NCI-H2196 treated with DMSO at 0.1 percent for 48 hours (cell line): ENCODE measurements at regions not wholly inside any gene's neighbourhood (a gene's known extent, or its start where the extent isn't known, plus 50 kb on each side); places are given as distances from the start of the nearest gene placed in this dataset.

Source experiments
- DNase-seq: peaks from one replicate; lab custom pipeline; 2025; ENCODE audit not compliant: unreplicated experiment; lab: John Stamatoyannopoulos, UW

- no peak for DNase-seq
These were observed 134.7 kb upstream of the AKR1E2 start for GRCh38 chr10:4691301-4691700.

DNA sequence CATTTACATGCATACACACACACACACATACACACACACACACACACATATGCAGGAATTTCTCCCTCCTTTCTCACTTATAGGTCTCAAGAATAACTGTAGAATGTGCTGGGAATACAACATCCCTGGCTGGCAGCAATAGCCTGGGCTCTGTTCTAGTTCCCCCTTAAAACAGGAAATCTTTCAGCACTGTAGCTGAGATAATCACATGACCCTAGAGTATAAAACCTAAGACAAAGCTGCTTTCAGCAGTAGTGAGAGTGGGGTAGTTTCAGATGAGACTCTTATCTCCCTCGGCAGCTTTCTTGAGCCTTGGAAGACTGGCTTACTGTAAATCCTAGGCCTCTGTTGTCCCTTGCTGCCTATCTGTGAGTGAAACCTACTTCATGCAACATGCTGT lies 137.4 kb upstream of the AKR1E2 start:
- DNase-seq: no peak

DNA sequence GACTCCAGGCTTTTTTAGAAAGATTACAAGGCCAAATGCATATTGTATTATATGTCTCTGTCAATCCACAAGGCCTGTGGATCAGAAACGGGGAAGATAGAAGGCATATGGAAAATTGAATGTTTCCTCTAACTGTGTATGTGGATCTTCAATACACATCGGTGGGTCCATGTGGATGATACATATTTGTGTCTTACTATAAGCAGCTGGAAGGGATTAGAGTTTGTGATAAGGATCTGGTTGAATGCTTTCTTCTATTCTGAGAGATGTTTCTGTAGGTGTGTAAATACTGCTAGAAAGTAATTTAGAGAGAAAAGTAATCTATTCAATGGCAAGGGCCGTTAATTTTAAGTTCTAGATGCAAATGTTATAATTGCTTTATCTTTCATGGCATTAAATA lies 137.8 kb upstream of the AKR1E2 start:
- DNase-seq: no peak

DNA sequence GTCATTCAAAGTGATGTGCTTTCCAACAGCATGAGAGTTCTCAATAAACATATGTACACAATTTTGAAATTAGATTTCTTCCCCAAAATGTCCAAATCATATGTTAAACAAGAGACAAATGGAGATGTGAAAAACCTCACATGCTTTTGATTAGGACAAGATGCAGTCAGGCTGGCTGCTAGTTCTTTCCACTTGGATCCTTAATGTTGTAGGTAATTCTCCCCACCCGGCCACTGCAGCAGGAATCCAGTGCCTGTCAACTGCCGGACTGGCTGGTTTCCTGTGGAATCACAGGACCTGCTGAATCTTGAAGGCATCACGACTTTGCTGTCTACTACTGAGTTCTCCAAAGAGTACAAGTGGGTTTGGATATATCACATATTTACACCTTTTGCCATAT lies 138.6 kb upstream of the AKR1E2 start:
- DNase-seq: no peak

- DNase-seq: no peak
These were observed 139.4 kb upstream of the AKR1E2 start for GRCh38 chr10:4686644-4686996.

DNA sequence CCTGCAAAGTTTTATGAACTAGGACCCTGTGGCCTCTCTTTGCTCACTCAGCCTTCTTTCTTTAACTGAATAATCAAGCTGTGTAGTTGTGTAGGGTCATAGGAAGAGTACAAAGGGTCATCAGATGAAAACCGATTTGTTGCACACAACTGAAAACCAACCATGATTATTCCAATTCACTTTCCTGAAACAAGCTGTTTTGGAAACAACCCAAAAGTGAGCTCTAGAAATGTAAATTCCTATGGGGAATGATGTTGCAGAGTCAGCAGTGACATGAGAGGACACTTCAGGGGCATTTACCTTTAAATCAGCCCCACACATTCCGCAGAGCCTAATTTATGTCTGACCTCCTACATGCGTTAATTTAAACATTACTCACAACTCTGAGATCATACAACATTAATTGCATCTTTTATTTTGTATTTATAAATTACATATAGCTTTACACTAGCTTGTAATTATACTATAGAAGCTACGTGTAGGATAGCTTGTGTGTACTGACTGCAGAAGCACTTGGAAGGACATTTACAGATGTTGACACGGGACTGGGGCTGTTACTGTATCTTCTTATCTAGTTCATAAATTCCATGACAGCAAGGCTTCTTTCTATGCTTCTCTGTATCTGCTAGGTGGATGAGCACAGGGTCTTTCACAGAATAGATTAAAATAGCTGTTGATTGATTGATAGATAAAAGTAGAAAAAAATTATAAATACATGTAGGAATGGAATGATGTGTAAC lies 139.9 kb upstream of the AKR1E2 start:
- no peak for DNase-seq

- no peak for DNase-seq
These were observed 140.5 kb upstream of the AKR1E2 start for GRCh38 chr10:4685491-4685890.

DNA sequence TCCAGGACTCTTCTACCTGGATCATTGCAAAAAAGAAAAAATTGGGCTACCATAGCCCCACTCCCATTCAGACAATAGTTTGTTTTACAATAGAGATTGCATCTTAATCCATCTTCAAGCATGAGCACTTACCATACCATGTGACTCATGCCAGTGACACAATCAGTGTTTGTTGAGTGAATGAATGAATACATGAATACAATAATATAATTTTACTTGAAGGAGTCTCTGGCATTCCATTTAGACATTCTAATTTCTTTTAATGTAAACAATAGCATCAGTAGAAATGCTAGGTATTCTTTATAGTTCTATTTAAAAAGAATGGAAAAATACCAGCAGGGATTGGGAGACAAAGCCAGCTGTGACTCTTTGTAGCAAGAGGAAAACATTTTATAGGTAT lies 141.6 kb upstream of the AKR1E2 start:
- DNase-seq: no peak

- DNase-seq: no peak
These were observed 142.2 kb upstream of the AKR1E2 start for GRCh38 chr10:4683838-4684237.

GRCh38 chr10:4683137-4683536 lies 142.9 kb upstream of the AKR1E2 start:
- no peak for DNase-seq

- no peak for DNase-seq
These were observed 146.9 kb upstream of the AKR1E2 start for GRCh38 chr10:4678951-4679671.

DNA sequence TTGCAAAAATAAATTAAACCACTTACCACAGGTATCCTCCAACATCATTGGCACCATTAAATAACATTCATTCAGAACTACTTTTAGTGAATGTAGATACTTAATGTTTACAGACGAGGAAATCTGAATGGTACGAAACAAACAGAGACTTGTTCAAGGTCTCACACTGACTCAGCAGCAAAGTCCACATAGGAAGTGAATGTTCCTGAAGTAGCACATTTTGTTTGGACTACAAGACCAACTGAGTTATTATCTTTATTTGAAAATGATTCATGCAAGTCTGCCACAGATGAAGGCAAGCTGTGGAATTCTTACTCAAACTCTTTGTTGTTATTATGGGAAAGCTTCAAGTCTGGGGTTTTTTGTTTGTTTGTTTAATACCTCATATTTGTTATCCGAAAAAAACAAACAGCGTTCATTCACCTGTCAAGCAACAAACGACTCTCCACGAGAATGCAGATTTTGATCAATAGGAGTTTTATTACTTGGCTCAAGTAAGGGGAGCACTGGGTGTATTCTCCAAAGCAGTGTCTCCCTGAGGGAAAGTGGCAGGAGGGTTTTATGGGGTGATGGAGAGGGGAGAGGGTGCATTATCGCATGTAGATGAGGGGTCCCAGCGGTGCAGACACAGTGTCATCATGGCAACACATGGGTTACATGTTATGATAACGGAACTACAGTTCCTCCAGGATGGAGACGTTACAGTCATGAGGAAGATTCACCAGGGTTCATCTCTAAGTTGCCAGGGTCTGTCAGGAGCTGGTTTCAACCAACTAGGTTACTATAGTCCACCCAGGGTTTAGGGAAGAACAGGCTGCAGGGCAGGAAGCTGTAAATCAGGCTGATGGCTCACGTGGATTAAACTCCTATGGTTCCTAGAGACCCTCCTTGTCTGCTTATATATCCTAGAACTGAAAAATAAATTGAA lies 147.7 kb upstream of the AKR1E2 start:
- DNase-seq: no peak

- DNase-seq: no peak
These were observed 148.5 kb upstream of the AKR1E2 start for GRCh38 chr10:4677296-4678021.

- no peak for DNase-seq
These were observed 149.4 kb upstream of the AKR1E2 start for GRCh38 chr10:4676566-4676965.

GRCh38 chr10:4675808-4676207 lies 150.2 kb upstream of the AKR1E2 start:
- no peak for DNase-seq

DNA sequence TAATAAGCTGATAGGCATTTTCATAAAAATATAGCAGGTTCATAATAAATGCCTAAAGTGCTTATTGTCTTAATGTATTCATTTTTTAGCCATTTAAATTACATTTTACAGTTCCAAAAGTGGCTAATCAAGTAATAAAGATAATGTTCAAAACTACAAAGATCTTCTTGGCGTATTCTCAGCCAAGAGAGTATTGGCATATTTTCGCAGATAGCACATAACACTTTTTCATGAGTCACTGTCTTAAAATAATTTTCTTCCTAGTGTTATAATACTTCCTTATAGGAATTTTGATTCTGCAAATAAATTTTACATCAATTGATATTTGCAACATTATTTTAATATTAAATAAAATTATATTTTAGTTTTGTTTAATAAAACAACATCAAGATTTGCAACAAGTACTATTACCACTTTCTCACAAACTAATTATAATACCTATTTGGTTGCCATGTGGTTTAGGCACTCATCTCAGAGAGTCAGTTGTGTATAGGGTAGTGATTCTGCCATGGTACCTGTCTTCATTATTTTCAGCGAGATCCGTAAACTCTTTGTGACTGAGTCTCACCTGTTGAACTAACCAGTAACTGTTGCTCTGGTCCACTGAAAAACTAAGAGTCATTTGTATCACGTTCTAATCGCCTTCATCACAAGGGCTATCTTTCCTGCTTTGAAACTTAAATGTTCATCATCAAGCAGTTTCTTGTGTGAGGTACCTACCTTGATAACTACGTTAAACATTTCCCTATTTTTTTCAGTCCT lies 152.5 kb upstream of the AKR1E2 start:
- DNase-seq: no peak

GRCh38 chr10:4672201-4672600 lies 153.8 kb upstream of the AKR1E2 start:
- DNase-seq: no peak

DNA sequence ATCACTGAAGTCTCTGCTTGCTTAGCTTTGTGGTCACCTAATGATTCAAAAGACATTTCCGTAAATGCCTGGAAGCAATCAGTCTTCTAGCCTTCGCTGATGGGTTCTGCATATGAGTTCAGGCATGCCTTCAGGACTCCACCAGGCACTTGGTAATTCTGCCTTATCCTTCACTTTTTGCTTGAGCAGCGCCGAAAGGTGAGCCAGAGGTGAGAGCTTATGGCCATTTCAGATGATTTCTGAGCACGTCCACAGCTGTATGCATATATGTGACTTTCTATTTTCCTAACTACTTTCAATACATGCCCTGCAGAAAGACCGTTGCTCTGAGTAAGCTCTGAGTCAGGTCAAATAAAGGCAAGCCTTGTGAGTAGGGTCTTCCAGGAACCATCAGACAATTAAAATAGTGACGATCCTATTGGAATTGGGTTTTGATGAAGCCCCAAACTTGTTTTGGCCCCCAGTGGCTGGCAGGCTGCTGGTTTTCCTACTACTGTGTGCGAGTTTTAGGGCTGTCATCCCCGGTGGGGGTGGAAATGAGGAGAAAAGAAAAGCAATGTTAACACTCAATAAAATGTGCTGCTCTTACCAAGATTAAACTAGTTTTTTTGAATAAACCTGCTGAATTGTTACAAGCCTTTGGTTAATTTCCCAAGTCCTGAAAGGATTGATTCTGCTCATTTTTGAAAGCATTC lies 154.4 kb upstream of the AKR1E2 start:
- no peak for DNase-seq

- no peak for DNase-seq
These were observed 155.3 kb upstream of the AKR1E2 start for GRCh38 chr10:4670737-4671136.

DNA sequence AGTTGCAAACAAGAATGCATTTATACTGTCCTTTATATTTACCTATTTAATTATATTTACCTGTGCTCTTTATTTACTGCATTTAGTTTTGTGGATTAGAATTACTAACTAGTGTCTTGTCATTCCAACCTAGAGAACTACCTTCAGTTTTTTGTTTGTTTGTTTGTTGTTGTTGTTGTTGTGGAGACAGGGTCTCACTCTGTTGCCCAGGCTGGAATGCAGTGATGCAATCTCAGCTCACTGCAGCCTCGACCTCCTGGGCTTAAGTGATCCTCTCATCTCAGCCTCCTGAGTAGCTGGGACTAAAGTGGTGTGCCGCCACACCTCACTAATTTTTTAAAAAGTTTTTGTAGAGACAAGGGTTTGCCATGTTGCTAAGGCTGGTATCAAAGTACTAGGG lies 156.4 kb upstream of the AKR1E2 start:
- DNase-seq: no peak
